HEK293T (cell line): ENCODE measurements at regions not wholly inside any gene's neighbourhood (a gene's known extent, or its start where the extent isn't known, plus 50 kb on each side); places are given as distances from the start of the nearest gene placed in this dataset.

Experiments used
- CTCF ChIA-PET: fragments of 350-600 bp; formaldehyde crosslinking; extraction: SDS; loops from one replicate; lab custom pipeline; 2021; ENCODE audit warnings: antibody characterized with exemption, inconsistent platforms; lab: Yijun Ruan, JAX
- POLR2A ChIA-PET: fragments of 350-600 bp; formaldehyde crosslinking; extraction: SDS; loops from one replicate; lab custom pipeline; 2020; ENCODE audit warnings: antibody characterized with exemption, inconsistent platforms; lab: Yijun Ruan, JAX
- DNase-seq: peaks from one replicate; pipeline ENCODE4 v3.0.0; 2012; ENCODE audit warnings: mixed read lengths; ENCODE audit errors: extremely low spot score
- ARNT ChIP-seq: fragments of 450-650 bp; IDR thresholded peaks from 2 replicates; pipeline ENCODE4 v1.6.1; 2017; ENCODE audit warnings: mild to moderate bottlenecking
- BHLHE40 ChIP-seq: fragments of 450-650 bp; IDR thresholded peaks from 2 replicates; pipeline ENCODE4 v1.6.1; 2016; ENCODE audit warnings: mild to moderate bottlenecking, moderate library complexity, borderline replicate concordance
- CTBP1 ChIP-seq: fragments of 450-650 bp; IDR thresholded peaks from 2 replicates; pipeline ENCODE4 v1.6.1; 2016; ENCODE audit warnings: borderline replicate concordance
- ELF4 ChIP-seq: fragments of 450-650 bp; IDR thresholded peaks from 2 replicates; pipeline ENCODE4 v1.6.1; 2017; ENCODE audit warnings: antibody characterized with exemption
- FOXA1 ChIP-seq: fragments of 450-650 bp; IDR thresholded peaks from 2 replicates; pipeline ENCODE4 v1.6.1; 2016; ENCODE audit warnings: mild to moderate bottlenecking
- FOXK2 ChIP-seq: fragments of 450-650 bp; IDR thresholded peaks from 2 replicates; pipeline ENCODE4 v1.6.1; 2016; ENCODE audit warnings: mild to moderate bottlenecking
- FOXM1 ChIP-seq: fragments of 450-650 bp; IDR thresholded peaks from 2 replicates; pipeline ENCODE4 v1.6.1; 2017; ENCODE audit warnings: mild to moderate bottlenecking, borderline replicate concordance
- HDGF ChIP-seq: fragments of 450-650 bp; IDR thresholded peaks from 2 replicates; pipeline ENCODE4 v1.6.1; 2017; ENCODE audit warnings: antibody characterized with exemption, borderline replicate concordance
- L3MBTL2 ChIP-seq: fragments of 450-650 bp; conservative IDR thresholded peaks from 2 replicates; pipeline ENCODE4 v1.6.1; 2016; ENCODE audit warnings: mild to moderate bottlenecking
- LEF1 ChIP-seq: fragments of 450-650 bp; IDR thresholded peaks from 2 replicates; pipeline ENCODE4 v1.6.1; 2017; ENCODE audit warnings: mild to moderate bottlenecking, borderline replicate concordance
- NFRKB ChIP-seq: fragments of 450-650 bp; IDR thresholded peaks from 2 replicates; pipeline ENCODE4 v1.6.1; 2016; ENCODE audit warnings: mild to moderate bottlenecking, moderate library complexity
- SP1 ChIP-seq: fragments of 450-650 bp; IDR thresholded peaks from 2 replicates; pipeline ENCODE4 v1.6.1; 2017
- SUZ12 ChIP-seq: fragments of 450-650 bp; IDR thresholded peaks from 2 replicates; pipeline ENCODE4 v1.6.1; 2016; ENCODE audit warnings: mild to moderate bottlenecking
- TARDBP ChIP-seq: fragments of 450-650 bp; IDR thresholded peaks from 2 replicates; pipeline ENCODE4 v1.6.1; 2016
- ZNF384 ChIP-seq: fragments of 450-650 bp; IDR thresholded peaks from 2 replicates; pipeline ENCODE4 v1.6.1; 2016
- TF ChIP-seq, protein P1 (sequence below): fragments of 450-650 bp; IDR thresholded peaks from 2 replicates; pipeline ENCODE4 v1.6.1; 2016

DNA sequence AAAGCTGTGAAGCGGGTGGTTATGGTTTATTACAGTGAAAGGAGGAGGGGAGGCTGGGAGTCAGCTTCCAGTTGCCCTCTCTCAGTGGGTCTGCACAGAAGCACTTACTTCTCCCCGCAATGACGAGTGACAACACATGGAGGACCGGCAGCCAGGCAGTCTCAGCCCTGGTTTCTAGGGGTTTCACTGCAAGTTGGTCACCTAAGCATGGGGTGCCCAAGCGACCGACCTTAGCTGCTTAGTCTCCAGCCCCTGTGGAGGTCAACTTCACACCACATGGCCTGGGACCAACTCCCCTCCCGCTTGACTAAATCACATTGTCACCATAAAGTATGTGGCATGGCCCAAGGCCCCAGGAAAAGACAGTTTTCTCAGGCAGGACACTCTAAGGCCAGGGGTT is 99.9 kb upstream of the ZNF32 start:
- TF ChIP-seq NFRKB (no peak), SUZ12 (no peak), HDGF (no peak), CTBP1 (no peak), FOXK2 (no peak), ZNF384 (no peak), ELF4 (no peak), TARDBP (no peak), L3MBTL2 (no peak), BHLHE40 (no peak), SP1 (no peak)
- TF ChIP-seq, protein P1, sequence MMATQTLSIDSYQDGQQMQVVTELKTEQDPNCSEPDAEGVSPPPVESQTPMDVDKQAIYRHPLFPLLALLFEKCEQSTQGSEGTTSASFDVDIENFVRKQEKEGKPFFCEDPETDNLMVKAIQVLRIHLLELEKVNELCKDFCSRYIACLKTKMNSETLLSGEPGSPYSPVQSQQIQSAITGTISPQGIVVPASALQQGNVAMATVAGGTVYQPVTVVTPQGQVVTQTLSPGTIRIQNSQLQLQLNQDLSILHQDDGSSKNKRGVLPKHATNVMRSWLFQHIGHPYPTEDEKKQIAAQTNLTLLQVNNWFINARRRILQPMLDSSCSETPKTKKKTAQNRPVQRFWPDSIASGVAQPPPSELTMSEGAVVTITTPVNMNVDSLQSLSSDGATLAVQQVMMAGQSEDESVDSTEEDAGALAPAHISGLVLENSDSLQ = no peak
- ChIA-PET CTCF (no interaction called here), POLR2A (no interaction called here)
- no peak for DNase-seq

DNA sequence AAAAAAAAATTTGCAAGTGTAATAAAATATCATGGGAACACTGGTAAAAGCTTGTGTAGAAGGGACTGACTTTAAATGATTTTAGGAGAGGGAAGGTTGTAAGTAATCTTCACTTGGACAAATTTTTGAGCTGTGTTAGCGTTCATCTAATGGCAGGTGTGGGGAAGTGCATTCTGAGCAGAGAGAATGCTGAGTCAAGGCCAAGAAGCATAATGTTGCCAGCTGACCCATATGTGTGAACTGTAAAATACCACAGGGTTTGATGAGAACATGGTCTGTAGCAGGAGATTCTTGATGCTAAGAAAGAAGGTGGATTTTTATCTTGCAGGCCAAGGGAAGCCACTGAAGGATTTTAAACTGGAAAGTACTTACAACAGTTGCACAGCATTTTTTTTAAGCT is 98.2 kb upstream of the ZNF32 start:
- ChIA-PET CTCF (no interaction called here), POLR2A (no interaction called here)
- TF ChIP-seq FOXA1 (no peak), L3MBTL2 (no peak), NFRKB (no peak), SP1 (no peak), TARDBP (no peak), CTBP1 (no peak), FOXM1 (no peak), ZNF384 (no peak), HDGF (no peak), ELF4 (no peak), SUZ12 (no peak), BHLHE40 (no peak), FOXK2 (no peak), ARNT (no peak), LEF1 (no peak)
- TF ChIP-seq, protein P1 = no peak
- no peak for DNase-seq

DNA sequence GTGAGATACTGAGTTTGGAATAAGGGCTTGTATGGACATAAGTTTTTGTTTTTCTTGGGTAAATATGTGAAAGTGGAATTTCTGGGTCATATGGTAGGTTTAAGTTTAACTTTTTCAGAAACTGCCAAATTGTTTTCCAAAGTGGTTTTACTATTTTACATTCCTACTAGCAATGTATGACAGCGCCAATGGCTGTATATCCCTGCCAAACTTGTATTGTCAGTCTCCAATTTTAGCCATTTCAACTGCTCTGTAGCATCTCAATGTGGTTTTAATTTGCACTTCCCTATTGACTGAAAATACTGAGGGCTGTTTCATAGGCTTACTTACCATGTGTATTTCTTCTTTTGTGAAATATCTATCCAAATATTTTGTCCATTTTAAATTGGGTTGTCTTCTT is 90.5 kb upstream of the ZNF32 start:
- TF ChIP-seq LEF1 = no peak
- DNase-seq = no peak
- ChIA-PET CTCF (no interaction called here), POLR2A (no interaction called here)

DNA sequence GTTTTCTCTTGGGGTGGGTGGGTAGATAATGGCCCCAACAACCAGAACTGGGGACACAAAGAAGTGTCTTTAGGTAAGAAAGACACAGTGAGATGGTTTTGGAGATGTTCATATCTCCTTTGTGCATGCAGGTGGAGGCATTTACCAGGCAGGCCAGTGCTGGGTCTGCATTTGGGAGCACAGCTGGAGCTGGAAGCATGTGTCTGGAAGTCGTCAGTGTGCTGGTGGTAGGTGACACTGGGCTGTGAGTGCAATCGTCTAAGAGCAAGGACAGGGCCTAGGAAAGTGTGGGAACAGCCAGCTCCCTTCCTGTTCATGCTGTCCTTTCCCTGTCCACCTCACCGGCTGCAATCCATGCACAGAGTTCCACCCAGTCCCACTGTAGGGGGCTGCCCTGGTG is 88.3 kb upstream of the ZNF32 start:
- DNase-seq = no peak
- TF ChIP-seq SUZ12 (no peak), HDGF (no peak), FOXM1 (no peak), FOXK2 (no peak), L3MBTL2 (no peak), SP1 (no peak)
- TF ChIP-seq, protein P1 = no peak
- CTCF ChIA-PET = interaction anchor here (0.9 kb wide), 1 partner anchor 51 kb away, joined by 3 read pairs; no protein-coding TSS in a partner anchor
- POLR2A ChIA-PET = no interaction called here

DNA sequence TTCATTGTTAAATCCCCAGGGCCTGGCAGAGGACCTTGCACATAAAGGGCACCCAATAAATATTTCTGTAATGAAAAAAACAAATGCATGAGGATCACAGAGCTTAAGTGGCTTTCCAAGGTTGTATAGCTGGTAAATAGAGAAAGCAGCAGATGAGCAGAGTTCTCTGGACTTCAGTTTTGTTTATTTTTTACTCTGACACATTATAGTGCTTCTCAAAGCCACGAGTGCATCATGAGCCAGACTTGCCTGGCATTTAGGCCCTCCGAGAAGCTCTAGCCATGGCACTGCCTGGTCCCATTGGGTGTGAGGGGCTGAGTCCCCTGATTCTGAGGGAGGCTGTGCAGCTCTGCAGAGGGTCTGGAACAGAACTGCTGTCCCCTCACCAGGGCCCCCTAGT is 87.2 kb upstream of the ZNF32 start:
- CTCF ChIA-PET = no interaction called here
- no peak for DNase-seq
- POLR2A ChIA-PET = no interaction called here
- no peak for TF ChIP-seq ARNT
- no peak for TF ChIP-seq TARDBP
- no peak for TF ChIP-seq SP1
- TF ChIP-seq ELF4 = no peak
- TF ChIP-seq FOXM1 = no peak
- no peak for TF ChIP-seq FOXK2
- TF ChIP-seq LEF1 = no peak
- TF ChIP-seq SUZ12 = no peak
- TF ChIP-seq, protein P1 = no peak
- no peak for TF ChIP-seq ZNF384
- no peak for TF ChIP-seq BHLHE40
- TF ChIP-seq HDGF = no peak
- TF ChIP-seq NFRKB = no peak
- no peak for TF ChIP-seq CTBP1
- TF ChIP-seq FOXA1 = no peak
- no peak for TF ChIP-seq L3MBTL2

DNA sequence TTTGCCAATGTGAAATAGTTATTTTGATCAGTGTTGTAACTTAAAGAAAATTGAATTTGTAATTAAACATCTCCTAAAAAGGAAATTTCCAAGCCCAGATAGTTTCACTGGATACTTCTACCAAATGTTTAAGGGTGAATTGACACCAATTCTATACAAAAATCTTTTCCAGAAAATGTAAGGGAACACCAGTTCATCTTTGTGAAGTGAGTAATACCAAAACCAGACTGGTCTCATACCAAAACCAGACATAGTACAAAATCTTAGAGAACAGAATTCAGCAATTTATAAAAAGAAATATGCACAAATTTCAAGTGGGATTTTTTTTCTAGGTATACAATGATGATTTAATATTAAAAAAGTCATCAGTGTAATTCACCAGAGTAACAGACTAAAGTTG is 86.0 kb upstream of the ZNF32 start:
- POLR2A ChIA-PET = no interaction called here
- CTCF ChIA-PET = no interaction called here
- TF ChIP-seq, protein P1 = no peak
- TF ChIP-seq ELF4 (no peak), FOXK2 (no peak), L3MBTL2 (no peak), CTBP1 (no peak), FOXM1 (no peak), ARNT (no peak), SUZ12 (no peak), SP1 (no peak), FOXA1 (no peak), HDGF (no peak), NFRKB (no peak)
- DNase-seq = no peak
